ENCODE measurements at regions not wholly inside any gene's neighbourhood (a gene's known extent, or its start where the extent isn't known, plus 50 kb on each side); places are given as distances from the start of the nearest gene placed in this dataset.
"Not testable (repeated sequence)": the region's sequence is repeated elsewhere in the genome, so short reads cannot be mapped to it uniquely, and the experiment has no call there.

DNA sequence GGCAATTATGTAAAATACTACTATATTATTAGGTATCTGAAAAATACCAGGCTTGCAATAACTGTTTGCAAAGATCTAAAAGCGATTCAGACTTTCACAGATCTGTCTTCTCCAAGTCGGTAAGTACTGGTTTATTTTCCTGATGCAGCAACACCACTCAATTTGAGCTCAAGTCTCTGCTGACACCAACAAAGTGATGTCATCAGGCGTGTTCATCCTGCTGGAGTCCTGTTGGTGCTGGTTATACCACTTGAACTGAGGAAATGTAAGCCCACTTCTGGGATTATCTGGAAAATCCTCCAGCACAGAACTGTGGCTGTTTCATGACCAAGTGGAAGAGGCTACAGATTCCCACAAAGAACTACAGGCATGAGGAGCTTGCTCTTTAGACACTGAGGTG, 267.6 kb downstream of the BCL2 start:
- Mint-ChIP-seq H3K27ac (peak overlapping the region; percentile 87 to 92), H3K4me1 (peaks cover 42 to 43% of the 10 kb centered on the region in 2 donors), H3K9me3 (peaks cover 0 to 2% of the 10 kb centered on the region in 2 donors), H3K4me3 (peak overlapping the region; percentile 83), H3K27me3 (ENCODE audit: low read depth in 2 of 2) (no peaks in the 10 kb centered on the region), H3K36me3 (no peaks in the 10 kb centered on the region)
- Histone ChIP-seq H3K27me3 (ENCODE audit: control insufficient read depth, insufficient read depth, low read length) (no peaks in the 10 kb centered on the region), H3K36me3 (ENCODE audit: control insufficient read depth, insufficient read depth, low read length) (no peaks in the 10 kb centered on the region), H3K4me3 (ENCODE audit: low read length) (no peak overlapping the region), H3K4me1 (ENCODE audit: control insufficient read depth, insufficient read depth, low read length) (peaks cover 34% of the 10 kb centered on the region), H3K9me3 (ENCODE audit: control insufficient read depth, insufficient read depth, low read length) (no peaks in the 10 kb centered on the region), H3K27ac (ENCODE audit: low read length) (peak overlapping the region; percentile 68)
- ATAC-seq: no peak
- WGBS (ENCODE audit: insufficient coverage): 84% methylated on average over 3 of the region's 3 CpGs
- no peak for DNase-seq
- TF ChIP-seq CTCF (IDR thresholded peaks at IDR 0.05): no peak
- intact Hi-C loops (cut with micrococcal nuclease): loop anchor here (2.0 kb wide), 1 partner anchor 111 kb away; no protein-coding TSS in a partner anchor

DNA sequence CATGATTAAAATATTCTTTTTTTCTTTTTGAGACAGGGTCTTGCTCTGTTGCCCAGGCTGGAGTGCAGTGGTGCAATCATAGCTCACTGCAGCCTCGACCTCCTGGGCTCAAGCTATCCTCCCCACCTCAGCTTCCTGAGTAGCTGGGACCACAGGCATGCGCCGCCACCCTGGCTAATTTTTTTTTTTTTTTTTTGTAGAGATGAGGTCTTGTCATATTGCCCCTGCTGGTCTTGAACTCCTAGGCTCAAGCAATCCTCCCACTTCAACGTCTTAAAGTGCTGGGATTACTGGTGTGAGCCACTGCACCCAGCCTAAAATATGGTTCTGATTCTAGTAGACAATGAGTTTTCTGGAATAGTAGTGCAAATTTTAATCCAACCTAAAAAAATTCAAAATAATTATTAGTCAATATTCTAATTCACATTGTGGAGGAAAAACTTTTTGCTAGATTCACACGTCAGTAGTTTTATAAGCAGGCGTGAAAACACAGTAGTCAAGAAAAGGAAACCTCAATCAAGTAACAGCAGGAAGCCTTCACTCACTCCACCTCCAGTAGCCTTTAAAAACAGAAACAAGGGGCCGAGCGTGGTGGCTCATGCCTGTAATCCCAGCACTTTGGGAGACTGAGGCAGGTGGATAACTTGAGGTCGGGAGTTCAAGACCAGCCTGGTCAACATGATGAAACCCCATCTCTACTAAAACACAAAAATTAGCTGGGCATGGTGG, 268.7 kb downstream of the BCL2 start:
- 16% methylated on average over 5 of the region's 9 CpGs for WGBS (ENCODE audit: insufficient coverage)
- H3K27me3 ChIP-seq (ENCODE audit: control insufficient read depth, insufficient read depth, low read length); H3K9me3 ChIP-seq (ENCODE audit: control insufficient read depth, insufficient read depth, low read length); H3K4me3 ChIP-seq (ENCODE audit: low read length); H3K36me3 ChIP-seq (ENCODE audit: control insufficient read depth, insufficient read depth, low read length); H3K27me3 Mint-ChIP-seq (ENCODE audit: low read depth in 2 of 2); H3K36me3 Mint-ChIP-seq; H3K9me3 Mint-ChIP-seq: not testable (repeated sequence)
- Mint-ChIP-seq H3K4me3 (peak overlapping the region; percentile 83), H3K4me1 (peaks cover 42 to 48% of the 10 kb centered on the region in 2 donors), H3K27ac (peak overlapping the region; percentile 87 to 92)
- ATAC-seq: peak; percentile 86 to 89 (median 88)
- DNase-seq: peak in 1 of 2 donors; percentile 48
- Histone ChIP-seq H3K27ac (ENCODE audit: low read length) (peak overlapping the region; percentile 68), H3K4me1 (ENCODE audit: control insufficient read depth, insufficient read depth, low read length) (peaks cover 34% of the 10 kb centered on the region)
- intact Hi-C loops (cut with micrococcal nuclease): loop anchor here (2.0 kb wide), 1 partner anchor 112 kb away; no protein-coding TSS in a partner anchor

- H3K9me3 Mint-ChIP-seq: no peaks in the 10 kb centered on the region
These were observed 273.2 kb downstream of the BCL2 start for GRCh38 chr18:63046375-63046774.

GRCh38 chr18:63043516-63043915, 276.1 kb downstream of the BCL2 start:
- H3K27ac Mint-ChIP-seq: no peak overlapping the region
- 97% methylated on average over 5 of the region's 5 CpGs for WGBS (ENCODE audit: insufficient coverage)
- no peaks in the 10 kb centered on the region for H3K9me3 Mint-ChIP-seq
- H3K4me1 ChIP-seq (ENCODE audit: control insufficient read depth, insufficient read depth, low read length): peaks cover 6% of the 10 kb centered on the region
- no peak for ATAC-seq
- no peak overlapping the region for H3K27ac ChIP-seq (ENCODE audit: low read length)
- no peaks in the 10 kb centered on the region for H3K36me3 Mint-ChIP-seq
- H3K36me3 ChIP-seq (ENCODE audit: control insufficient read depth, insufficient read depth, low read length): no peaks in the 10 kb centered on the region
- peaks cover 7 to 10% of the 10 kb centered on the region in 2 donors for H3K4me1 Mint-ChIP-seq
- intact Hi-C loops (cut with micrococcal nuclease): no loop called here
- no peaks in the 10 kb centered on the region for H3K9me3 ChIP-seq (ENCODE audit: control insufficient read depth, insufficient read depth, low read length)
- DNase-seq: no peak
- no peaks in the 10 kb centered on the region for H3K27me3 Mint-ChIP-seq (ENCODE audit: low read depth in 2 of 2)
- H3K27me3 ChIP-seq (ENCODE audit: control insufficient read depth, insufficient read depth, low read length): no peaks in the 10 kb centered on the region
- no peak overlapping the region for H3K4me3 Mint-ChIP-seq
- no peak overlapping the region for H3K4me3 ChIP-seq (ENCODE audit: low read length)
- TF ChIP-seq CTCF (IDR thresholded peaks at IDR 0.05): no peak

More at GRCh38 chr18:63046375-63046774, 273.2 kb downstream of the BCL2 start:
- ATAC-seq (no peak), DNase-seq (no peak)
- Histone ChIP-seq H3K27ac (ENCODE audit: low read length) (no peak overlapping the region), H3K27me3 (ENCODE audit: control insufficient read depth, insufficient read depth, low read length) (no peaks in the 10 kb centered on the region), H3K4me1 (ENCODE audit: control insufficient read depth, insufficient read depth, low read length) (peaks cover 21% of the 10 kb centered on the region), H3K4me3 (ENCODE audit: low read length) (no peak overlapping the region), H3K36me3 (ENCODE audit: control insufficient read depth, insufficient read depth, low read length) (no peaks in the 10 kb centered on the region), H3K9me3 (ENCODE audit: control insufficient read depth, insufficient read depth, low read length) (no peaks in the 10 kb centered on the region)
- Mint-ChIP-seq H3K4me1 (peaks cover 17 to 25% of the 10 kb centered on the region in 2 donors), H3K4me3 (no peak overlapping the region), H3K27ac (peak overlapping the region in 1 of 2 donors; percentile 54), H3K27me3 (ENCODE audit: low read depth in 2 of 2) (no peaks in the 10 kb centered on the region), H3K36me3 (no peaks in the 10 kb centered on the region)
- 88% methylated on average over 3 of the region's 3 CpGs for WGBS (ENCODE audit: insufficient coverage)
- no peak for TF ChIP-seq CTCF (IDR thresholded peaks at IDR 0.05)
- intact Hi-C loops (cut with micrococcal nuclease): no loop called here

Data from natural killer cell (primary cell).